GM21576 (cell line): ENCODE measurements at regions not wholly inside any gene's neighbourhood (a gene's known extent, or its start where the extent isn't known, plus 50 kb on each side); places are given as distances from the start of the nearest gene placed in this dataset.
"Not testable (repeated sequence)": the region's sequence is repeated elsewhere in the genome, so short reads cannot be mapped to it uniquely, and the experiment has no call there.

Source experiments
- ATAC-seq: cut with Tn5 transposase; IDR thresholded peaks from one replicate; pipeline ENCODE4 v1.9.1; 2021; ENCODE audit warnings: mild to moderate bottlenecking, moderate library complexity; ENCODE audit not compliant: unreplicated experiment

DNA sequence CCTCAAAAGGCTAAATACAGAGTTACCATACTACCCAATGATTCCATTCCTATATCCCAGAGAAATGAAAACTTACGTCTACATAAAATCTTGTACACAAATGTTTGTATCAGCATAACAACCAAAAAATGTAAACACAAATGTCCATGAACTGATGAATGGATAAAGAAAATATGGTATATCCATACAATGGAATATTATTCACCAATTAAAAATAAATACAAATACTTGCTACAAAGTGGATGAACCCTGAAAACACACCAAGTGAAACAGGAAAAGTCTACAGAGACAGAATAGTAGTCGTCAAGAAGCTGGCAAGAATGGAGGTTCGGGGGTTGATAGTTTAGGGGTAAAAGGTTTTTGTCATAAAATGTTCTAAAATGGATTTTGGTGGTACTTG is 54.0 kb upstream of the ANKRD28 start:
- no peak for ATAC-seq

DNA sequence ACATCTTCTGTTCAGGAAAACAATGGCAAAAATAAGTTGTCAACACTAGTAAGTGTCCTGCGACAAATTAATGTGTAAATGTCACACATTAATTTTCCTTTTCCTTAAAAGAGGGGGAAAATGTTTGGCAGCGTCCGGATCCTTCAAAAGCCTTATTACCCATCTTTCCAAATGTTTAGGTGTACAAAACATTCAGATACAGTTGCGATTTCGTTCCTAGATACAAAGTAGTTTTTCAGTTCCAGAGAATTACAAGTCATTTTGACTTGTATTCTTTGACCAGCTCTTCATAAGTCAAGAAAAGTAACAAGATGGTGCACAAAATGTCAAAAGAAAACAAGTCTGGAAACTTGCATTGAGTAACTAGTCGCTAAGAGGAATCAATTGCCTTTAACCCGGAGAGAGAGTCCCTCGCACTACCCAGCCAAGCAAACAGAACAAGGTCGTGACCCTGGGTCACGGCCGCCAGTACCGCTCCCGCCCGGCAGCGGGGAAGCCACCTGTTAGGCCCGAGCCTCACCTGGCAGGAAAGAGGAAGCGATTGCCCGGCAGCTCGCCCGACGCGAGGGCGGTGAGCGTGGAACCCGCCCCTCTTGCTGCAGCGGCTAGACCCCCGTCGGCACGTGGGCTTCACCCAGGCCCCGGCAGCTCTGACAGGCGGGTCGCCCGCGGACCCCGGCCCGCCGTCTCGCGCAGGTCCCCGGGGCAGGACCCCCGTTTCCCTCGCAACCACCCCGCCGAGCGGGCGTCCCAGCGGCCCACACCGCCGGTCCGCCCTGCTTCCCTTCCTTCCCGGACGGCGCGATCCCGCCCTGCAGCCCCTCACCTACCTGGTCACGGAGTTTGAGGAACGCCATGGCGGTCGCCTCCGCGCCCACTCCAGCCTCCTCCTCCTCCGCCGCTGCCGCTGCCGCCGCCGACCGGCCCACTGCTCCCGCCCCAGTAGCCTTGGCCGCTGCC is 61.0 kb upstream of the ANKRD28 start:
- ATAC-seq: peak; percentile 74

DNA sequence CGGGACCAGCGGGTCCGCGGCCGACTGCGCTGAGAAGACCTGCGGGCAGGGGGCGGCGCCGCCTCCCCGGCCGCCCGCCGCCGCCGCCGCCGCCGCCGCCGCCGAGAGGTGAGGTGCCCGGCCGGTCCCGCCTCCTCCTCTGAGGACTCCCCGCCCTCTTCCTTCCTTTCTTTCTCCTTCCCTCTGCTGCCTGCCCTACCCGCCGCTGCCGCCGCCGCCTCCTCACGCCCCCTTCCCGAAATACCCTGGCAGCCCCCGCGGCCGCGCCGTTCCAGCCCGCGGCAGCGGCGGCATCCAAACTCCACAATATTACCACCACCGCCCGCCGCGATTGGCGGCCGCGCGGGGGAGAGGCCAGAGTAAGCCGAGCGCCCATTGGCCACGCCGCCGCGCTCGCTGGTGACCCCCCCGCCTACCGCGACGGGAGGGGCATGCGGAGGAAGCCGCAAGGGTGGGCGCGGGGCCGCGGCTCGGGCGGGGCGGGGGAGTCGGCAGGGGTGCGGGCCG is 61.8 kb upstream of the ANKRD28 start:
- peak; percentile 82 for ATAC-seq

DNA sequence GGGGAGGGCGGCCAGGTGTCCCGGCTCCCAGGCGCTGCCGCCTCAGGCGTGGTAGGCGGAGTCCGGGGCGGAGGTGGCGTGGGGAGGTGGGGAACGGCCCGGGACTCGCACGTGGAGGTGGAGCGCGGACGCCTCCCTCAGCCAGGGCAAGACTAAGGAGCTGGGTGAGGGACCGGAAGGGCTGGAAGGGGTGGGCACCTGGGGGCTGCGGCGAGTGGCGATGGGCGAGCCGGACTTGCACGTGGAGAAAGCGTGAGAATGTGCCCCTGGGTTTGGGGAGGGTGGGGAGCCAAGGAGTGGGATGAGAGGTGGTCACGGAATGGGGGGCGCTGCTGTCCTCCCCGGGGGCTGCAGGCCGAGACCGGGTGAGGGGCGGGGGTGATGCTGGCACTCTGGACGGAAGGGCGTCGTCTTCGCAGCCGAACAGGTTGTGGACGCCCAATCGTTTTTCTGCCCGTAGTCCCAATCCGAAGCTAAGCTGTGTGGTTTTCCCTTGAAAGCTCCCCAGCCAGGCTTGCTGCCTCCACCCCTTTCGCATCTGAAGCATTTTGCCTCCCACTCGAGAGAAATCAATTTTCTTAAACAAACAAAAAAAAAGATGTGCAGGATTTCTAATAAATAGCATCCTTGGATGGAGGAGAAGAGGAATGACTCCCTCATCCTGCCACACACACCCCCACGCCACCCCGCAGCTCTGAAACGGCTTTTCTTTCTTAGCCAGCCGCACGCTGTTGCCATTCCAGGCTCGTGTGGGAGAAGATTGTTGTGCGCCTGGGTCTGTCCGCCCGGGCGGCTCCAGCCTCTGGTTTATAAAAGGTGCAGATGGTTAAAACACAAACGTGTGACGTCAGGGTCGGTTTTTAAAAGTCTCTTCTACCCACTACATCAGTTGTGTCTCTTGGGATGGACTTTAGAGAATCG is 62.5 kb upstream of the ANKRD28 start:
- ATAC-seq: peak; percentile 34

DNA sequence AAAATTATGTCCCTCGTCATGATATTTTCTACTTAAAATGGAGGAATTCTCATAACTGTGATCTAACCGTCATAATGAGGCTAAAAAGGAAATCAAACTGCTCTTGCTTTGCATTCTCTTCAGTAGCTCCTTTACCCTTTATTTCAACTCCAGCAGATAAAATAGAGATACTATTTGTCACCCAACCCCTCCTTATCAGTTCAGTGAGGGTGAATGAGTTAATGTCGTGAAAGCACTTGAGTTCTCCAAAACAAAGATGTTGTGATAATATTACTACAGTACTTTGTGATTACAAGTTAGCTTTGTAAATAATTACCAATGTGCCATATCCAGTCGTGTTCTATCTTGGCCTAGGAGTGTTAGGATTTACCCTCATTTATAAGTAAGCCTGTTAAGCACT is 63.4 kb upstream of the ANKRD28 start:
- ATAC-seq: no peak

DNA sequence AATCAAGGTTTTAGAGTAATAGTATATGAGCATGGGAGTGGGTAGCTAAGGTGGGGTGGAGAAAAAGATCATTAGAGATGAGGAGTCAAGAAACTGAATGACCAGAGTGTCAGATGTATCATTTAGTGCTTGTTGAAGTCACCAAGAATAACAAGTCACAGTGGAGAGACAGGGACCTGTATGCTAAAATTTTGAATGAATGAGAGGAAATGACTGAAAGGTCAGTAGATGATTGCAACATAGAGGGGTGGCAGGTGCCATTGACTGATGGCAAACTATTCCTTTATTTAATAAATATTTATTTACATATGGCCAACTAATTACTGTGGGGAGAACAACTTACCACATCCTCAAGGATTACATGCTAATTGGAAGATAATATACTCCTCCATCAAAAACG is 75.0 kb upstream of the ANKRD28 start:
- ATAC-seq: no peak

DNA sequence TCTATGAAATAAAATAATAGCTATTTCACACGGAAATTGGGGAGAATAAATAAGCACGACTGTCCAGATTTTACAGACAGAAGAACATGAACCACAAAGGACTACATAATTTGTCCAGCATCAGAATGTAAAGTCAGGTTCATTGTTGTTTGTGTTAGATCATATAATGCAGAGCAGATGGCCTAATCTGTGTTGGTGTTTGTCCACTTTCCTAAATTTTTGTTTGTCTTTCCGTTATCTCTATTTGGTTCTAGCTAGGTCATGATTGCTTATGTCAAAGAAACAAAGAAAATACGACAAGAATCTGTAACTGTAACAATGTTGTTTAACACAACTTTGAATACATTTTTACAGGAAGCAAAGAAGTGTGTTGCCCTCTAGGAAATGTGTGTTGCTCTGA is 75.6 kb upstream of the ANKRD28 start:
- no peak for ATAC-seq

DNA sequence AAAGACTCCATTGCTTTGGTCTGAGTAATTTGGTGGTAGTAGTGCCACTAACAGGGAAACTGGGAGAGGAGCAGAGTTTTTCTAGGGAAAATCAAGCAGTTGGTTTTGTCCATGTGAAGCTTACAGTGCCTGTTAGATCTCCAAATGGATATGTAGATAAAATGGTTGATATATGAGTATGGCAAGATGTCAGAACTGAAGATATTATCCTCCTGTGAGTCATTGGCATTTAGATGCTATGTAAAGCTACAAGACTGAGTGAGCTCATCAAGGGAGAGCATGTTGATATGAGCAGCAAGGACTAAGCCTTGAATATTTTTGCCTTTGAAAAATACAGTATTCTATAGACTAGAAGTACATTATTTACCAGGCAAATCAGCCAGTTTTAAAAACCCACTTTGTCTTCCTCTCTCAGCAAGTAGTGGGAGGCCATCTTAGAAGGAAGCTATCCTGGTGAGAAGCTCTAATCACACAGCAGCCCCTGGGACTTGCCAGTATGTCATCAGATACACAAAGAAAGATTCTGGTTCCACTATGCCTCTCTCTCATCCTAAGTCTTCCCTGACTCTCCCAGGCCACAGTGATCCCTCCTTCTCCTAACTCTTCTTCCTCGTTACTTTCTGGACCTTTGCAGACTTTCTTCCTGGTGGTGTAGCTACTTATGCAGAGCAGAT is 77.4 kb upstream of the ANKRD28 start:
- ATAC-seq: no peak

DNA sequence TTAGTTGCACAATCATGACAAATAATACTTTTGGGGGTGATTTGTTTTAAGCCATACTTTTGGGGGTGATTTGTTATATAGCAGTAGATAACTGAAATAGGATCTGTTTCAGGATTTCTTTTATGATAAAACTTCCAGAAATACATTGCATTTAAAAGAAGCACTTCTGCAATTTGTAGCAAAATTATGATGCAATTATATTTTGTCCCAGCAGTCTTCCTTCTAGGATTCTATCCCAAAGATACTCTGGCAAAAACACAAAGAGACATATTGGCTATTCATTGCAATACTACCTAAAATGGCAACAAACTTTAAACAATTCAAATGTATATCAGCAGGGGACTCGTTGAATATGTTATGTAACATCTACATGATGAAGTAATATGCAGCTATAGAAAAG is 78.9 kb upstream of the ANKRD28 start:
- no peak for ATAC-seq

DNA sequence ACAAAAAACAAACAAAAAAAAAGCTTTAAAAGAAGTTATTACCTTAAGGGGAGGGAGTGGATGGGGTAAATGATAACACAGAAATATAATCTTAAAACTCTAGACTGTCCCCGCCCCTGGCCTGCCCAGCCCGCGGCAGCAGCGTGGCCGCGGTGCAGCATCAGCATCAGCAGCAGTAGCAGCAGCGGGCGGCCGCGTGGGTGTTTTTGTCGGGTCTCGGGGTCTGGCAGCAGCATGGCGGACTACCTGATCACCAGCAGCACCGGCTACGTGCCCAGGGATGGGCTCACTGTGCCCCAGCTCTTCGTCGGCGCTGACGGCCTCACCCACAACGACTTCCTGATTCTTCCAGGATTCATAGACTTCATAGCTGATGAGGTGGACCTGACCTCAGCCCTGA is 80.0 kb upstream of the ANKRD28 start:
- no peak for ATAC-seq

DNA sequence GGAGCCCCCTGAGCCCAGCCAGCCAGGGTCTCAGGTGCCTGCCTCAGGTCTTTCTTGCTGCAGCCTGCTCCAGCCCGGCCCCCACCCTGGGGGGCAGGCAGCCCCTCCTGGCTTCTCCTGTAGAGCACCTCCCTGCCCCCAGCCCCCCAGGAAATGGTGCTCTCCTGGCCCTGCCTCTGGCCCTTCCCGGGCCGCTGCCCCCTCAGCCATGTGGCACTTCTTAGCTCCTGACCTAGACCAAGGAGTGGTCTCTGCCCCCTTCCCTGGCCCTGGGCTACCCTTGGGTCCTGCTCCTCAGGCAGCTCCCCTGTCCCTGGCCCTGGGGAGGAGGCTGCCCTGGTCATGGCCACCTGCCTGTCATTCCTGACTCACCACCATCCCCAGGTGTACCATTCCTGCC is 82.0 kb upstream of the ANKRD28 start:
- not testable (repeated sequence) for ATAC-seq

DNA sequence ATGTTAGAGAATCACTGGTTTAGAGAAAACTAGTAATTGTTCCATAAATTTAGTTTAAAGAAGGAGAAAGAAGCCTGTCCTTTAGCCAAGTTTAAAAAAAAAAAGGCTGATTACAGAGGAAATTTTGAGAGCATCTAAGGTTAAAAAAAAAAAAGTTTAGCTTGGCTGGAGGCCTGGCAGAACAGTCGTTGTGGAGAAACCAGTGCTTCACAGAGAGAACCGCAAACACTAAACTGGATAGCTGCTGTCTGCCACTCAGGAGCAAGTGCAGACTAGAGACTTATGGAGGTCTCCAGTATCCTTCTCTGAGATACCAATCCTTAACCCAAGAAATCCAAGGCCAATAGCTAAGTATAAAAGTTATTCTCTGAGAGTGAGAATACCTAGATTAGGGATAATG is 84.8 kb upstream of the ANKRD28 start:
- no peak for ATAC-seq

DNA sequence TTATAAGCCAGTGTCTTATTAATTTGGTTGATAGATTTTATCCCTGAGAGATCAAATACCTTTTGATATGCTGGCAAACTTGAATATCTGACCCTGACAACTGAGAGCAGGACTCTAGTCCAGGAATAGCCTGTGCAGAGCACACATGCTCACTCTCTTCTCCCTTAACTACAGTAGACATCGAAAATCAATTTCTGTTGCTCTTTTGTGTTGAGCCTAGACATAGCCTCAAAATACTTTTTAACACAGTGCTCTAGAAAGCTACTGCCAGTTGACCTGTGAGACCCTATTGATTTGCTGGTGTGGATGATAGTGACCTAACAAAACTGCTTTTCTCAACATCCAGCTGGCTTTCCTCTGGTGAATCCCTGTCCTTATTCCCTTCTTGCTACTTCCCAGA is 86.4 kb upstream of the ANKRD28 start:
- ATAC-seq: no peak

DNA sequence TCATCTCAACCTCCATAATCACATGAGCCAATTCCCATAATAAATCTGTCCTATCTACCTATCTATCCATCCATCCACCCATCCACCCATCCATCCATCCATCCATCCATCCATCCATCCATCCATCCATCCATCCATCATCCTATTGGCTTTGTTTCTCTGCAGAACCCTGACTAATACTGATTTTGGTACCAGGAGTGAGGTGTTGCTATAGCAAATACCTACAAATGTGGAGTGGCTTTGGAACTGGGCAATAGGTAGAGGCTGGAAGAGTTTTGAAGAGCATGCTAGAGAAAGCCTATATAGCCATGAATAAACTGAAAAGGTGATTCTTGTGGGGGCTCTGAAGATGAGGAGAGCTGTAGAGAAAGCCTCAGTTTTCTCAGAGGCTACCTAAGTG is 88.7 kb upstream of the ANKRD28 start:
- no peak for ATAC-seq

DNA sequence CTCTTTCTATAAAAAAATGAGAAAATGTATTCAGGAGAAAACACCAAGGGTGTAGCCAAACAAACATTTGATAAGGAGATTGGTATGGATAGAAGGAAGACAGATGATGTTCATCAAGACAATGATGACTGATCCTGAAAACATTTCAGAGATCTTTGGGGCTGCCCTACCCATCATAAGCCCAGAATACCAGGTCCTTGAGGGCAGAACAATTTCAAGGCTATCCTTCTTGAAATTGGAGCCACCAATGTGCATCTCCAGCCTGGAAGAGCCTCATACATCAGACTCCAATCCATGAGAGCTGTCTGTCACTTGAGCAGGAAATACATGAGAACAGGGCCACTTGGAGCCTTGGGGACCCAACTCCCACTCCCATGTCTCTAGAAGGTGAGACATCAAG is 89.5 kb upstream of the ANKRD28 start:
- ATAC-seq: no peak

DNA sequence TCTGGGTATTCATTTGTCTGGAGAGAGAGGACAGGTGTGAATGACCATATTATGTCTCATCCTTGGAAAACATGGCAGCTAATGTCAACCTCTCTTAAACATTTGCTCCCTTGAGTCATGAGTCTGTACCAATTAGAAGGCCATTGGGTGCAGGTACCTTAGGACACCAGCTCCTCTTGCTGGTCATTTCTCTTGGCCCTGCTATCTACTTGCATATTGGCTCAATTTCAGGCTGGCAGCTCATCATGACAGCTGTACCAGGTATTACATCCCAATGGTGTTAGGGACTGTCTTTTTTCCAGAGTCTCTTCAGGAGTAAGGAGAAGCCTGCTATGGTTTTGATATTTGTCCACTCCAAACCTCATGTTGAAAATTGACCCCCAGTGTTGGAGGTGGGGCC is 92.2 kb upstream of the ANKRD28 start:
- no peak for ATAC-seq

DNA sequence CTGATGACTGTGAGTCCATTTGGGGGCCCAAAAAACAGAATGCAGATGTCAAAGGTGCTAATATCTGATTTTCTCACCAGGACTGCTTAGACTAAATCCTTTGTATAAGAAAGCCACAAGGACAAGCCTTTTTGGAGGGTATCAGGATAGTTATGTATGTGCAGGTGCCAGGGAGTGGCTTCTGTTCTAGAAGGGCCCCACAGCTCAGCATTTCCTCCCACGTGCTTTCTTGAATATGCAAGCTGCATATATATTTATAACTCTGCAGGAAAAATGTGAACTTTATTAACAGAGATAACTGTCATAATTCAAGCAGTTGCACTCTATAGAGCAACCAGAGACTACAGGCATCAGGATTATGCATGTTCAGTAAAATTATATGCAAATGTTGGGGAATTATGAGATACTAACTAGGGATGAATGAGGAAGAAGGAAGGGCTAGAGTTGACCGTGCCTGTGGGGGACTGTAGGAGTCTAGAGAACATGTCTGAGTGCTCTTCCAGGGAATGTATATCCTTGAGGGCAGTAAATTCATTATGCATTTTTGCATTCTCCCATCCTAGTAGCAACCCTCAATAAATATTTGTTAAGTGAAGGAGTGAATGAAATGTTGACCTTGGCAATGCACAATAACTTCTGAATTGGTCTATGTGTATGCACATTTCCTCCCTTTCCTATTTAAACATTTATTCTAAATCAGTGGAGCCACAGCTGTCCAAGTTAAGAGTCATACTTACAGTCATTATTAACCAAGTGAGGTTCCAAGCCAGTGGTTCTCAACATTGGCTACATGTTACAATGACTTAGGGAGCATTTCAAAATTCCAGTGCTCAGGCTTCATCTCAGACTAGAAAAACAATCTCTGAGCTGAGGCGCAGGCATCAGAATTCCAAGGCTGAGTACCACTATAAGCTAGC is 94.8 kb upstream of the ANKRD28 start:
- no peak for ATAC-seq

DNA sequence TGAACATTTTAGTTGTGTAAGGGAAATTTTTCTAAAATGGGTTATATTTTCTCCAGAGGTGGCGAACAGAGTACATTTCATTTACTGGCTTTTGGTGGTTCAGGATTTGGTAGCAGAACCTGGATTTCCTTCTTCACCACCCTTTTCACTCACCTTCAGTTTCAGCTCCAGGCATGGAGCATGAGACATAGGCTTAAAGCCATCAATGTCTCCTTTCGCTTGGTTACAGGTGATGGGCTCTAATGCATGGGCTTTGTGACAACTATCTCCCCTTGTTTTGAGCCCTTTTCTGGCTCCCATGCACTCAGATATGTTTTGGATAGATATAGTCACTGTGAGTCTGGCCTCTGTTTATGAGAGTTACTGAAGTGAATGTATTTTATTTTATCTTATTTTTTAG is 96.6 kb upstream of the ANKRD28 start:
- no peak for ATAC-seq

DNA sequence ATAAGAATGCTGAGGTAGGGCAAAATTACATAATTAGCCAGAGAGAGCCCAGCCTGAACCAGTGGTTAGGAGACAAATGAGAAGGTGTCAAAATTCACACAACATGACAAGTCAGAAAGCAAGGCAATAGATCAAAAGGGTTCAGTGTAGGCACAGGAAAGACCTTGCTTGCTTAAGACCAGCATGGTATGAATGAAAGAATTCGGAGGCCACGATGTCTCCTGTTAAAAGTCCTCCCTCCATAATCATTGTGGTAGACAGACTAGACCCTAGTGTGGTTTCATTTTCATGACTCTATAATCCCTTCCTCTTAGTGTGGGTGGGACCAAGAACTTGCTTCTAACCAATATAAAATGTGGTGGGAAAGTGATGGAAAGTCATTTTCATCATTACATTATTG is 98.7 kb upstream of the ANKRD28 start:
- no peak for ATAC-seq

DNA sequence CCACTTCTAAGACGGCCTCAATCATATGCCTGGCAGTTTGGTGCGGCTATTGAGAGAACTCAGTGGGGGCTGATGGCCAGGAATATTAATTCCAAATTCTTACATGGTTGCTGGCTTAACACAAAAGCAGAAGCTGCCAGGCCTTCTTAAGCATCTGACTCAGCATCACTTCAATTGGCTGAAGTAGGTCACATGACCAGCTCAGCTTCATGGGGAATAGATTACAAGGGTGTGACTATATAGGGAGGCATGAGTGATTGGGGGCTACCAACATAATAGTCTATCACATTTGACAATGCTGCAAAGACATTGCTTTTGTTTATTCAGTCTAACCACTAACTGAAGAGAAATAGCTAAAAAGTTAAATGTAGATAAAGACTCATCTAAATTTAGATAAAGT is 101.6 kb upstream of the ANKRD28 start:
- ATAC-seq: no peak
